WTC11 (cell line): ENCODE measurements at regions not wholly inside any gene's neighbourhood (a gene's known extent, or its start where the extent isn't known, plus 50 kb on each side); places are given as distances from the start of the nearest gene placed in this dataset.
A peak's percentile ranks its signal among the peaks of the same experiment; 100 is the strongest.

Experiments used
- ARID4B ChIP-seq: sonication (generic); formaldehyde crosslinking; IDR thresholded peaks from 2 replicates; pipeline ENCODE4 v1.8.0; 2023; ENCODE audit warnings: missing genetic modification reagents, mild to moderate bottlenecking, borderline replicate concordance
- ATF1 ChIP-seq: sonication (generic); formaldehyde crosslinking; IDR thresholded peaks from 2 replicates; pipeline ENCODE4 v1.8.1; 2023; ENCODE audit warnings: mild to moderate bottlenecking, moderate library complexity, missing genetic modification reagents
- ATF2 ChIP-seq: sonication (generic); formaldehyde crosslinking; IDR thresholded peaks from 2 replicates; pipeline ENCODE4 v1.8.1; 2022; ENCODE audit warnings: low read depth, missing genetic modification reagents, borderline replicate concordance
- CDX4 ChIP-seq: fragments of 250-450 bp; sonication (Bioruptor Pico); IDR thresholded peaks from 2 replicates; pipeline ENCODE4 v1.9.0; 2021; ENCODE audit warnings: moderate library complexity, mild to moderate bottlenecking, inconsistent platforms, borderline replicate concordance
- E2F1 ChIP-seq: sonication (generic); formaldehyde crosslinking; IDR thresholded peaks from 2 replicates; pipeline ENCODE4 v1.8.0; 2022; ENCODE audit warnings: mild to moderate bottlenecking, missing genetic modification reagents
- EMX1 ChIP-seq: fragments of 250-450 bp; sonication (Bioruptor Pico); IDR thresholded peaks from 2 replicates; pipeline ENCODE4 v1.8.0; 2021; ENCODE audit warnings: mild to moderate bottlenecking
- FOXJ3 ChIP-seq: sonication (generic); formaldehyde crosslinking; IDR thresholded peaks from 2 replicates; pipeline ENCODE4 v1.9.0; 2021; ENCODE audit warnings: missing genetic modification reagents, mild to moderate bottlenecking, borderline replicate concordance
- GABPB1 ChIP-seq: sonication (generic); formaldehyde crosslinking; IDR thresholded peaks from 2 replicates; pipeline ENCODE4 v1.8.1; 2023; ENCODE audit warnings: mild to moderate bottlenecking, missing genetic modification reagents
- GTF2I ChIP-seq: fragments of 250-450 bp; sonication (Bioruptor Pico); conservative IDR thresholded peaks from 2 replicates; pipeline ENCODE4 v1.4.0; 2021; ENCODE audit warnings: mild to moderate bottlenecking
- HMGXB4 ChIP-seq: sonication (generic); formaldehyde crosslinking; IDR thresholded peaks from 2 replicates; pipeline ENCODE4 v1.8.1; 2023; ENCODE audit warnings: mild to moderate bottlenecking, moderate library complexity, missing genetic modification reagents
- MXD4 ChIP-seq: fragments of 250-450 bp; sonication (Bioruptor Pico); IDR thresholded peaks from 2 replicates; pipeline ENCODE4 v1.8.0; 2021; ENCODE audit warnings: mild to moderate bottlenecking, moderate library complexity, borderline replicate concordance
- NFE2L1 ChIP-seq: sonication (generic); formaldehyde crosslinking; IDR thresholded peaks from 2 replicates; pipeline ENCODE4 v1.8.1; 2023; ENCODE audit warnings: missing genetic modification reagents
- NR1H2 ChIP-seq: sonication (generic); formaldehyde crosslinking; IDR thresholded peaks from 2 replicates; pipeline ENCODE4 v1.9.0; 2021; ENCODE audit warnings: mild to moderate bottlenecking, moderate library complexity, missing genetic modification reagents
- PRDM15 ChIP-seq: sonication (generic); formaldehyde crosslinking; IDR thresholded peaks from 2 replicates; pipeline ENCODE4 v1.8.0; 2022; ENCODE audit warnings: missing genetic modification reagents
- SMAD3 ChIP-seq: sonication (generic); formaldehyde crosslinking; IDR thresholded peaks from 2 replicates; pipeline ENCODE4 v1.8.0; 2022; ENCODE audit warnings: missing genetic modification reagents, mild to moderate bottlenecking, borderline replicate concordance
- SMAD4 ChIP-seq: sonication (generic); formaldehyde crosslinking; IDR thresholded peaks from 2 replicates; pipeline ENCODE4 v1.8.0; 2022; ENCODE audit warnings: mild to moderate bottlenecking, missing genetic modification reagents
- SOX15 ChIP-seq: fragments of 250-450 bp; sonication (Bioruptor Pico); IDR thresholded peaks from 2 replicates; pipeline ENCODE4 v1.9.0; 2021; ENCODE audit warnings: mild to moderate bottlenecking
- SP1 ChIP-seq: sonication (generic); formaldehyde crosslinking; conservative IDR thresholded peaks from 2 replicates; pipeline ENCODE4 v1.8.1; 2022; ENCODE audit warnings: missing genetic modification reagents
- USF1 ChIP-seq: sonication (generic); formaldehyde crosslinking; IDR thresholded peaks from 2 replicates; pipeline ENCODE4 v1.8.0; 2022; ENCODE audit warnings: mild to moderate bottlenecking, missing genetic modification reagents
- USF2 ChIP-seq: sonication (generic); formaldehyde crosslinking; IDR thresholded peaks from 2 replicates; pipeline ENCODE4 v1.8.1; 2023; ENCODE audit warnings: mild to moderate bottlenecking, missing genetic modification reagents, moderate library complexity
- ZNF263 ChIP-seq: sonication (generic); formaldehyde crosslinking; IDR thresholded peaks from 2 replicates; pipeline ENCODE4 v1.8.1; 2022; ENCODE audit warnings: low read depth, mild to moderate bottlenecking, moderate library complexity, missing genetic modification reagents

GRCh38 chr3:72447059-72447946, 400.9 kb downstream of the SHQ1 start (continued):
- peak; percentile 61; the same call in 1 of the 2 replicates for TF ChIP-seq ARID4B (CRISPR knock-in tag)
- no peak for TF ChIP-seq EMX1 (CRISPR knock-in tag)
- no peak for TF ChIP-seq USF1 (CRISPR knock-in tag)
- no peak for TF ChIP-seq CDX4 (CRISPR knock-in tag)
- 0 out of 2 replicates have a peak, but pooled peaks have one; percentile 41 for TF ChIP-seq NFE2L1 (CRISPR knock-in tag)
- TF ChIP-seq HMGXB4 (CRISPR knock-in tag), result no peak; the same call in 1 of the 2 replicates
- no peak for TF ChIP-seq FOXJ3 (CRISPR knock-in tag)
- peak; percentile 39; the same call in 1 of the 2 replicates for TF ChIP-seq USF2 (CRISPR knock-in tag)
- no peak for TF ChIP-seq SMAD3 (CRISPR knock-in tag)
- TF ChIP-seq MXD4 (CRISPR knock-in tag), result no peak
- no peak for TF ChIP-seq SMAD4 (CRISPR knock-in tag)
- no peak for TF ChIP-seq GABPB1 (CRISPR knock-in tag)
- TF ChIP-seq SP1, result peak; percentile 72
- TF ChIP-seq PRDM15 (CRISPR knock-in tag), result no peak
- no peak for TF ChIP-seq ATF2 (CRISPR knock-in tag)
- TF ChIP-seq E2F1 (CRISPR knock-in tag), result no peak
- no peak for TF ChIP-seq GTF2I (CRISPR knock-in tag)
- TF ChIP-seq ATF1 (CRISPR knock-in tag), result peak; percentile 58; the same call in 1 of the 2 replicates
- TF ChIP-seq ZNF263 (CRISPR knock-in tag), result no peak
- TF ChIP-seq SOX15 (CRISPR knock-in tag), result no peak
- TF ChIP-seq NR1H2 (CRISPR knock-in tag), result no peak
